Naive thymus-derived CD4-positive, alpha-beta T cell (primary cell): ENCODE measurements at regions not wholly inside any gene's neighbourhood (a gene's known extent, or its start where the extent isn't known, plus 50 kb on each side); places are given as distances from the start of the nearest gene placed in this dataset.

Experiments
- ATAC-seq: fragments of 150-1000 bp; cut with Tn5 transposase; 2 replicates; pipeline ENCODE4 v1.10.0; 2021; ENCODE audit warnings: mild to moderate bottlenecking, moderate library complexity
- CTCF ChIA-PET: fragments of 350-600 bp; sonication (Branson Sonifier 250); formaldehyde crosslinking; loops from one replicate; lab custom pipeline; 2021; ENCODE audit warnings: antibody characterized with exemption; lab: Charles Lee
- POLR2A ChIA-PET: fragments of 350-600 bp; sonication (Branson Sonifier 250); formaldehyde crosslinking; loops from one replicate; lab custom pipeline; 2021; ENCODE audit warnings: antibody characterized with exemption, inconsistent platforms; lab: Charles Lee
- DNase-seq, 9 donors: peaks; one replicate each; pipeline versions ENCODE4 v3.0.0 to v3.0.0-alpha.2; 2020 to 2022; ENCODE audit warnings: mixed read lengths in 1 of 9
- H3K27ac ChIP-seq: one replicate; pipeline ENCODE4 v1.7.0; 2013; ENCODE audit warnings: mild to moderate bottlenecking, low read depth, low read length, moderate library complexity
- H3K27me3 ChIP-seq, 2 donors: one replicate each; pipeline ENCODE4 v1.7.0; 2013; ENCODE audit warnings: low read length in 2 of 2, mild to moderate bottlenecking in 2 of 2, moderate library complexity in 2 of 2; ENCODE audit not compliant: control insufficient read depth in 2 of 2, insufficient read depth in 2 of 2
- H3K36me3 ChIP-seq, 3 experiments: 1 replicate in 2 of 3; 2 replicates in 1 of 3; pipeline ENCODE4 v1.7.0; 2013; ENCODE audit warnings: low read length in 3 of 3, mild to moderate bottlenecking in 3 of 3, moderate library complexity in 1 of 3; ENCODE audit not compliant: insufficient read depth in 3 of 3, control insufficient read depth in 2 of 3
- H3K4me1 ChIP-seq, 2 donors: one replicate each; pipeline ENCODE4 v1.7.0; 2013; ENCODE audit warnings: low read length in 2 of 2, mild to moderate bottlenecking in 2 of 2, moderate library complexity in 1 of 2; ENCODE audit not compliant: control insufficient read depth in 2 of 2, insufficient read depth in 2 of 2
- H3K4me3 ChIP-seq: 2 replicates; pipeline ENCODE4 v1.7.0; 2013; ENCODE audit warnings: mild to moderate bottlenecking, low read length
- H3K9me3 ChIP-seq, 3 experiments: 1 replicate in 2 of 3; 2 replicates in 1 of 3; pipeline ENCODE4 v1.7.0; 2013; ENCODE audit warnings: low read length in 3 of 3; ENCODE audit not compliant: control insufficient read depth in 2 of 3
- H3K27ac Mint-ChIP-seq, 9 donors: one replicate each; pipeline ENCODE4 v1.8.0; 2020 to 2022; ENCODE audit warnings: mixed read lengths in 9 of 9, mild to moderate bottlenecking in 8 of 9, moderate library complexity in 5 of 9, inconsistent platforms in 2 of 9
- H3K27me3 Mint-ChIP-seq, 5 donors: one replicate each; pipeline ENCODE4 v1.8.0; 2021 to 2022; ENCODE audit warnings: mixed read lengths in 5 of 5, mild to moderate bottlenecking in 1 of 5
- H3K36me3 Mint-ChIP-seq, 5 donors: one replicate each; pipeline ENCODE4 v1.8.0; 2020 to 2022; ENCODE audit warnings: mixed read lengths in 5 of 5, mild to moderate bottlenecking in 3 of 5, inconsistent platforms in 1 of 5
- H3K4me1 Mint-ChIP-seq, 7 donors: one replicate each; pipeline ENCODE4 v1.8.0; 2020 to 2022; ENCODE audit warnings: mixed read lengths in 7 of 7, mild to moderate bottlenecking in 3 of 7, inconsistent platforms in 1 of 7
- H3K4me3 Mint-ChIP-seq, 10 donors: one replicate each; pipeline ENCODE4 v1.8.0; 2020 to 2022; ENCODE audit warnings: mild to moderate bottlenecking in 10 of 10, mixed read lengths in 10 of 10, moderate library complexity in 6 of 10, inconsistent platforms in 2 of 10
- H3K9me3 Mint-ChIP-seq, 11 donors: one replicate each; pipeline ENCODE4 v1.8.0; 2020 to 2022; ENCODE audit warnings: mixed read lengths in 11 of 11, mild to moderate bottlenecking in 4 of 11, inconsistent platforms in 1 of 11, moderate library complexity in 1 of 11
- intact Hi-C, 2 donors: fragments of 100-400 bp; cut with micrococcal nuclease; formaldehyde crosslinking; loops; one replicate each; pipeline ENCODE4 v1.15.1; 2023

DNA sequence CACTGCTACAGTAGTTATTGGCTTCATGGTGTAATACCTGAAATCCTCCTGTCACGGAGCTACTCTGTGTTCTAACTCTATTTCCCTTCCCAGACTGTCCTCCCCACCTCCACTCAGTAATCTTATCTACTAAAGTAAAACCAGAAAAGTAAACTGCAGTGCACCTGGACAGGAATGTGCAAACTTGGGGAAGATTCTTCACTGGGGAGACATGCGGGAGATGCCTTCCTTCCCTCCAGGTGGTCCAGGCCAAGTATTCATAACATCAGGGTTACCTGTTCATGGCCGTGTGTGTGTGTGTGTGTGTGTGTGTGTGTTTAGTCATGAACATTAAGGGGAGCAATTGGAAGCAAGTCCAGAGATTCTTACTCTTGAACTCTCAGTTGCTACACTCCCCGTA, 84.1 kb downstream of the IFNG start:
- peaks cover 0 to 20% (median 1%) of the 10 kb centered on the region in 7 donors for H3K4me1 Mint-ChIP-seq
- Histone ChIP-seq H3K4me3 (no peak overlapping the region), H3K27me3 (no peaks in the 10 kb centered on the region), H3K4me1 (peaks cover 0 to 11% of the 10 kb centered on the region in 2 donors), H3K36me3 (no peaks in the 10 kb centered on the region), H3K9me3 (no peaks in the 10 kb centered on the region), H3K27ac (no peak overlapping the region)
- H3K27me3 Mint-ChIP-seq: no peaks in the 10 kb centered on the region
- ChIA-PET CTCF (interaction anchor here (0.6 kb wide), 1 partner anchor 237 kb away, joined by 3 read pairs; no protein-coding TSS in a partner anchor), POLR2A (interaction anchor here (0.7 kb wide), 1 partner anchor 233 kb away, joined by 3 read pairs; no protein-coding TSS in a partner anchor)
- H3K4me3 Mint-ChIP-seq: no peak overlapping the region
- ATAC-seq (no peak), DNase-seq (no peak)
- intact Hi-C loops: no loop called here
- peaks cover 0 to 11% (median 0%) of the 10 kb centered on the region in 11 donors for H3K9me3 Mint-ChIP-seq
- H3K36me3 Mint-ChIP-seq: peaks cover 0 to 20% (median 0%) of the 10 kb centered on the region in 5 donors
- H3K27ac Mint-ChIP-seq: peak overlapping the region in 1 of 9 donors; percentile 31

DNA sequence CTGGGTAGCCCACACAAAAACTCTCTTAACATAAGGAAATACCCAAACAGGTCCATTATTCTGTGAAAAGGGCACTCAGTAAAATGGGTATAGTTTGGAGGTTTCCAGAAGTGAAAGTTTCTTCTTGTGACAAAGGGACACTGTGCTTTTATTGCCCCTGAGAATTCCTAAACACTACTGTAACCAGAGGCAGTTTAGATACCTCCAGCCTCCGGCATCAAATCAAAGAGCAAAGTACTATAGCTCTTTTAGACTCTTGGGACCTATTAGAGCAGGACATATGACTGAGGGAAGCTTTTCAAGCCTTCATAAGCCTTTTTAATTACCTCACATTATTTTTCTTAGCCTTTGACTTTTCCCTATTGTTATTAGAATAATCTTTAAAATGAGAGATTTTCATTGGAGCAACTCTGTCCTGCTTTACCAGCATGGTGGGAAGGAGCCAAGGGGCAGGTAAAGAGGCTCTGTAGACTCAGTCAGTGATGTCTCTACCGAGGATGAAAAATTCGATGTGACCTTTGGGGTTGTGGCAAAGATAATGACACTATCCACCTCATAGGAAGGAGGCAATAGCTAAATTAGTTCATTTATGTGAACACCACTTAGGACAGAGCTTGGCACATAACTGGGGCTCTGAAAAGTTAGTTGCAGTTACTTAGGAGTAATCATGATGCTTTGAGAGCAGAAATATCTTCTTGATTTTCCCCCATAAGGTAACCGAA, 85.1 kb downstream of the IFNG start:
- H3K4me3 ChIP-seq: no peak overlapping the region
- H3K4me1 Mint-ChIP-seq: peaks cover 0 to 17% (median 0%) of the 10 kb centered on the region in 7 donors
- ATAC-seq (no peak), DNase-seq (no peak)
- POLR2A ChIA-PET: no interaction called here
- H3K4me3 Mint-ChIP-seq: no peak overlapping the region
- peaks cover 0 to 22% (median 0%) of the 10 kb centered on the region in 5 donors for H3K36me3 Mint-ChIP-seq
- H3K36me3 ChIP-seq: no peaks in the 10 kb centered on the region
- H3K9me3 ChIP-seq: no peaks in the 10 kb centered on the region
- H3K27me3 Mint-ChIP-seq: no peaks in the 10 kb centered on the region
- CTCF ChIA-PET: no interaction called here
- H3K27ac ChIP-seq: no peak overlapping the region
- no peaks in the 10 kb centered on the region for H3K27me3 ChIP-seq
- H3K27ac Mint-ChIP-seq: no peak overlapping the region
- intact Hi-C loops: no loop called here
- H3K4me1 ChIP-seq: peaks cover 0 to 2% of the 10 kb centered on the region in 2 donors
- H3K9me3 Mint-ChIP-seq: peaks cover 0 to 11% (median 0%) of the 10 kb centered on the region in 11 donors

DNA sequence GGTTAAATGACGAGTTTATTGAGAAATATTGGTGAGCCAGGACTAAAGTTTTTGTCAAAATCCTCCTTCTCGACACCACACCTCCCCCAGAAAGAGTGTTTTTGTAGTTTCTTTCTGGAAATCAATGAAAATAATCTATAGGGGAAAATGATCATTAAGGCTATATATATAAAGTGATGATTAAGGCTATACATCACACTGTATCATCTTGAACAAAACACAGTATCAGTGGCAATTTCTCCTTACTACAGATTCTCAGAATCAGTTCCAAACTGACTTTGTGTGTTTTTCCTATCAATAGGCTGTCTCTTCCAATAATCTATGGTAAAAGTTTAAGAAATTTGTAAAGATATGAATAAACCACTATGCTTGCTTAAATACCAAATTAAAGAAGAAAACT, 81.7 kb downstream of the IFNG-AS1 start:
- H3K9me3 Mint-ChIP-seq: peaks cover 0 to 35% (median 15%) of the 10 kb centered on the region in 11 donors
- H3K27ac Mint-ChIP-seq: no peak overlapping the region
- peaks cover 0 to 5% (median 0%) of the 10 kb centered on the region in 7 donors for H3K4me1 Mint-ChIP-seq
- Histone ChIP-seq H3K4me3 (no peak overlapping the region), H3K4me1 (no peaks in the 10 kb centered on the region), H3K27me3 (no peaks in the 10 kb centered on the region), H3K9me3 (peaks cover 0 to 6% (median 0%) of the 10 kb centered on the region in 3 experiments), H3K27ac (no peak overlapping the region), H3K36me3 (no peaks in the 10 kb centered on the region)
- DNase-seq (no peak), ATAC-seq (no peak)
- peaks cover 6 to 32% (median 18%) of the 10 kb centered on the region in 5 donors for H3K36me3 Mint-ChIP-seq
- POLR2A ChIA-PET: no interaction called here
- H3K27me3 Mint-ChIP-seq: peaks cover 0 to 2% (median 0%) of the 10 kb centered on the region in 5 donors
- no peak overlapping the region for H3K4me3 Mint-ChIP-seq
- CTCF ChIA-PET: no interaction called here
- intact Hi-C loops: no loop called here
